ENCODE measurements at regions not wholly inside any gene's neighbourhood (a gene's known extent, or its start where the extent isn't known, plus 50 kb on each side); places are given as distances from the start of the nearest gene placed in this dataset.
"Not testable (repeated sequence)": the region's sequence is repeated elsewhere in the genome, so short reads cannot be mapped to it uniquely, and the experiment has no call there.

- Histone ChIP-seq H3K79me2 (ENCODE audit: insufficient read depth, low read length) (no peaks in the 10 kb centered on the region), H3K4me2 (ENCODE audit: insufficient read depth, low read length) (no peak overlapping the region), H4K20me1 (ENCODE audit: insufficient read depth, low read length) (no peaks in the 10 kb centered on the region), H3K27me3 (ENCODE audit: insufficient read depth, low read length, poor library complexity) (peaks cover 3% of the 10 kb centered on the region), H3K4me1 (ENCODE audit: insufficient read depth, low read length) (no peaks in the 10 kb centered on the region), H3K9me3 (ENCODE audit: insufficient read depth, low read length, severe bottlenecking) (no peaks in the 10 kb centered on the region), H2AFZ (ENCODE audit: low read depth, low read length) (no peak overlapping the region), H3K27ac (ENCODE audit: low read length) (no peak overlapping the region), H3K4me3 (ENCODE audit: low read depth in 1 of 2, low read length in 2 of 2) (no peak overlapping the region), H3K36me3 (ENCODE audit: insufficient read depth, low read length) (no peaks in the 10 kb centered on the region), H3K9ac (ENCODE audit: low read depth, low read length) (no peak overlapping the region)
- DNase-seq (no peak), ATAC-seq (ENCODE audit: insufficient read depth, low read depth) (no peak)
- TF ChIP-seq EZH2 (IDR thresholded peaks at IDR 0.05; ENCODE audit: borderline replicate concordance, low read depth, low read length, severe bottlenecking) (no peak), CTCF (IDR thresholded peaks at IDR 0.05; ENCODE audit: borderline replicate concordance, extremely low read depth, low read length, poor library complexity, severe bottlenecking) (no peak)
Measured at GRCh38 chr4:26206999-26207398, 113.8 kb upstream of the RBPJ start.

- Histone ChIP-seq H3K79me2 (ENCODE audit: insufficient read depth, low read length) (no peaks in the 10 kb centered on the region), H3K9me3 (ENCODE audit: insufficient read depth, low read length, severe bottlenecking) (no peaks in the 10 kb centered on the region), H3K4me1 (ENCODE audit: insufficient read depth, low read length) (no peaks in the 10 kb centered on the region), H3K9ac (ENCODE audit: low read depth, low read length) (no peak overlapping the region), H4K20me1 (ENCODE audit: insufficient read depth, low read length) (no peaks in the 10 kb centered on the region), H3K4me2 (ENCODE audit: insufficient read depth, low read length) (no peak overlapping the region), H3K27ac (ENCODE audit: low read length) (no peak overlapping the region), H3K4me3 (ENCODE audit: low read depth in 1 of 2, low read length in 2 of 2) (no peak overlapping the region), H3K27me3 (ENCODE audit: insufficient read depth, low read length, poor library complexity) (peaks cover 3% of the 10 kb centered on the region), H3K36me3 (ENCODE audit: insufficient read depth, low read length) (no peaks in the 10 kb centered on the region), H2AFZ (ENCODE audit: low read depth, low read length) (no peak overlapping the region)
- DNase-seq (no peak), ATAC-seq (ENCODE audit: insufficient read depth, low read depth) (no peak)
- TF ChIP-seq EZH2 (IDR thresholded peaks at IDR 0.05; ENCODE audit: borderline replicate concordance, low read depth, low read length, severe bottlenecking) (no peak), CTCF (IDR thresholded peaks at IDR 0.05; ENCODE audit: borderline replicate concordance, extremely low read depth, low read length, poor library complexity, severe bottlenecking) (no peak)
Measured at GRCh38 chr4:26207631-26208030, 113.2 kb upstream of the RBPJ start.

GRCh38 chr4:26208237-26208994, 112.4 kb upstream of the RBPJ start:
- Histone ChIP-seq H3K36me3 (ENCODE audit: insufficient read depth, low read length) (no peaks in the 10 kb centered on the region), H4K20me1 (ENCODE audit: insufficient read depth, low read length) (no peaks in the 10 kb centered on the region), H2AFZ (ENCODE audit: low read depth, low read length) (no peak overlapping the region), H3K4me2 (ENCODE audit: insufficient read depth, low read length) (no peak overlapping the region), H3K79me2 (ENCODE audit: insufficient read depth, low read length) (no peaks in the 10 kb centered on the region), H3K4me3 (ENCODE audit: low read depth in 1 of 2, low read length in 2 of 2) (no peak overlapping the region), H3K4me1 (ENCODE audit: insufficient read depth, low read length) (no peaks in the 10 kb centered on the region), H3K27ac (ENCODE audit: low read length) (no peak overlapping the region), H3K9me3 (ENCODE audit: insufficient read depth, low read length, severe bottlenecking) (no peaks in the 10 kb centered on the region), H3K9ac (ENCODE audit: low read depth, low read length) (no peak overlapping the region), H3K27me3 (ENCODE audit: insufficient read depth, low read length, poor library complexity) (peaks cover 3% of the 10 kb centered on the region)
- TF ChIP-seq CTCF (IDR thresholded peaks at IDR 0.05; ENCODE audit: borderline replicate concordance, extremely low read depth, low read length, poor library complexity, severe bottlenecking) = no peak
- no peak for TF ChIP-seq EZH2 (IDR thresholded peaks at IDR 0.05; ENCODE audit: borderline replicate concordance, low read depth, low read length, severe bottlenecking)
- no peak for ATAC-seq (ENCODE audit: insufficient read depth, low read depth)
- DNase-seq = no peak

- not testable (repeated sequence) for H3K36me3 ChIP-seq (ENCODE audit: insufficient read depth, low read length); DNase-seq; H3K9ac ChIP-seq (ENCODE audit: low read depth, low read length); H3K9me3 ChIP-seq (ENCODE audit: insufficient read depth, low read length, severe bottlenecking); H3K4me3 ChIP-seq (ENCODE audit: low read depth in 1 of 2, low read length in 2 of 2); ATAC-seq (ENCODE audit: insufficient read depth, low read depth); H3K4me1 ChIP-seq (ENCODE audit: insufficient read depth, low read length); H3K4me2 ChIP-seq (ENCODE audit: insufficient read depth, low read length); H3K79me2 ChIP-seq (ENCODE audit: insufficient read depth, low read length); H4K20me1 ChIP-seq (ENCODE audit: insufficient read depth, low read length); H3K27me3 ChIP-seq (ENCODE audit: insufficient read depth, low read length, poor library complexity); H2AFZ ChIP-seq (ENCODE audit: low read depth, low read length); H3K27ac ChIP-seq (ENCODE audit: low read length)
Measured at GRCh38 chr4:26209378-26209777, 111.4 kb upstream of the RBPJ start.
